Fibroblast of peridontal ligament (primary cell): ENCODE measurements at regions not wholly inside any gene's neighbourhood (a gene's known extent, or its start where the extent isn't known, plus 50 kb on each side); places are given as distances from the start of the nearest gene placed in this dataset.
"Not testable (repeated sequence)": the region's sequence is repeated elsewhere in the genome, so short reads cannot be mapped to it uniquely, and the experiment has no call there.

Experiments used
- DNase-seq: peaks from one replicate; pipeline ENCODE4 v3.0.0-alpha.2; 2010; ENCODE audit errors: extremely low read depth

DNA sequence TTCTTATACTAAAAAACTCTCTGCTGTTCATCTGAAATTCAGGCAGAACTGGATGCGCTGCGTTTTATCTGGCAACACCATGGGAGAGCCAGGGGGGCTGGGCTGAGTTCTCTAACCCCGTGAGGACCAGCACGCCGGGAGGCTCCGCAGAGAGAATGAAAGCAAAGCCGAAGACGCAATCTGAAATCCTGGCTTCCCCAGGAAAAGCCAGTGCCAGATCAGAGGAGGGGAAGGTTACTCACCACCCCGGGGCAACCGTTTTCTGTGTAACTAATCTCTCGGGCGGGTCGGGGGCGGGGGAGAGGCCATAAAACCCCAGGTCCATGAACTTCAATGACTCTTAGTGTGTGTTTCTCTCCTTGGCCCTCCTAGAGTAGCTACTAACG is 99.4 kb downstream of the SHANK2 start:
- DNase-seq: peak; percentile 64

DNA sequence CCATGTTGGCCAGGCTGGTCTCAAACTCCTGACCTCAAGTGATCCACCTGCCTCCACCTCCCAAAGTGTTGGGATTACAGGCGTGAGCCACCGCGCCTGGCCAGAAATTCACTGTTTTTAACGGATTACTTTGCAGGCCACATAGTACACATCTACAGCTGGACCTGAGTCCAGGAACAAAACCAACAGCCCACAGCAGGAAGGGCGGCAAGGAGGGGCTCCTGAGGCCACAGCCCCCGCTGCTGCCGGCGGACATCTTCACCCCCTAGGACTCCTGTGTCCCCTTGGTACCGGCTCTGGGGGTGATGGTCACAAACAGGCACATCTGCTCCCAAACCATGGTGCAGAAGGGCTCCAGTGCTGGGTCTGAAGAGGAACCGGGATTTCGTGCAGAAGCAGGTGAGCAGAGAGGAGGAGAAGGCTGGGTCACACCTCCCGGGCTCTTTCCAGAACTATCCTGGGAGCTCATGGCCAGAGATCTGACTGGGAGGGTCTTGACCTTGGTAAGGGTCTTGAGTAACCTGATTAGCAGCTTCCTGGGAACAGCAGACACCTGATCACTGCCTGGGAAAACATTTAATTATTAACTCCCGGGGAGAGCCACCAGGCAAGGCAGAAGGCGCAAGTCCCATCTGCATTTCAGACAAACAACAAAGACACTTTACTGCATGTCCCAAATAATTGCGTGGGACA is 99.9 kb downstream of the SHANK2 start:
- DNase-seq: not testable (repeated sequence)

DNA sequence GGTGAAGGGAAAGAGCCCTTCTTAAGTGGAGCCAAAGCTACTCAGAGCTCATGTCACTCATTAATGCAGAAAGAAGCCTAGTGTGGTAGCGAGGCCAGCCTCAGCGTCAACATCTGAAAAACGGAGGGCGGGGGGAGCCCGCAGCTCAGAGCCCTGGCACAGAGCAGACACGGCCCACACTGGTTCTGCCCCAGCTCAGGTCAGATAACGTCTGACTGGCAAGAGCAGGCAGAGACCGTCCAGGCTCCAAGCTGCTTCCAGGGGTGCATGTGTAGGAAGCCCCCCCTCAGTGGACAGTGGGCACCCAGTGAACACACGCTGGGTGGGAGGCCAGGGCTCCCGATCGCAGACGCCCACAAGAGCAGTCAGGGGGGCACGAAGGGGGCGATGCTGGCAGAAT is 100.8 kb downstream of the SHANK2 start:
- DNase-seq: no peak

DNA sequence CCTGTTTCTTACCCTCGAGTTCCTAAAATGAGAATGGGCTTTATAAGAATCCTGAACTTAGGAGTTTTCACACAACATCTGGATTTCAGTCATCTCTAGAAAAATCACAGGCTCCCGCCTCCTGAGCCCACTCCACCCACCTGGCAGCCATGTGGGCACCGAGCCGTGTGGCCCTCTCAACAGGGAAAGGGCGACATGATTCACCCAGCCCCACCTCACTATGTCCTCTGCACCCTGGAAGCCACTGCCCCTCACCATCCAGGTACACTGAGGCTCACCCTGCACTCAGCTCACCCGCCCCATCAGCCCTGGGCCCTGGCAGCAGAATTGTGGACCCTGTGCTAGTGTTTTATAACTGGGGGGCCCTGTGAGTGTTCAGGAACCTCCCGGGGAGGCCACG is 101.5 kb downstream of the SHANK2 start:
- DNase-seq: no peak

DNA sequence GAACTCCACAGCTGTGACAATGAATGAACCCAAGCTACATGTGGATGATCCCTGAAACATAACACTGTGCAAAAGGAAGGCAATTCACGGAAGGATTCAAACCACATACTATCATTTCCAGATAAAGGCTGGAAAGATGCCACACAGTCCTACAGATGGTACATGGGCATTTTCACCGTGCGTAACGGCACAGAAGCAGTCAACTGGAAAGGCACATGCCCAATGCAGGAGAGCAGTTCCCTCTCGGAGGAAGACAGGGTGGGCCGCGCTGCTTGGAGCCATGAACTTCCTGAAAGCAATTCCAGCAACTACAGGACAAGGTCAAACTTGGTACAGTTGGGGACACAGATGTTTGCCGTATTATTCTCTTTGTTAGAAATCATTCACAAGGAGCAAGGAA is 103.7 kb downstream of the SHANK2 start:
- no peak for DNase-seq

DNA sequence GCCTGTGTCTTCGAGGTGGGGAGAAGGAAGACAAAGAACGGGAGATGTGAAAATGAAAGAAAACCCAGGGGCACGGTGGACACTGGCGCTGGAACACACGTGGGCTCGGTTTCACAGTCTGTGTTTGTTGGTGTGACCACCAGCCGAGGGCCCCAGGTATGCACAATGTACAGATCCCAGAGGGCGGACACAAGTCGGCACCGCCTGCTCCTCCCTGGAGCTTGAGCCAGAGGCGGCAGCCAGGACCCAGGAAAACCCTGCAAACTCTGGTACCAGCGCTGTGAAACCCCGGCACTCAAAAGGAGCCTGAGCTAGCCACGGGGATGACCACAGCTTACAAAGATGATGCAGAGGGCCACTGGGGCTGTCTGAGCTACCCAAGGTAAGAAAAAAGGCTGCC is 105.0 kb downstream of the SHANK2 start:
- DNase-seq: no peak

DNA sequence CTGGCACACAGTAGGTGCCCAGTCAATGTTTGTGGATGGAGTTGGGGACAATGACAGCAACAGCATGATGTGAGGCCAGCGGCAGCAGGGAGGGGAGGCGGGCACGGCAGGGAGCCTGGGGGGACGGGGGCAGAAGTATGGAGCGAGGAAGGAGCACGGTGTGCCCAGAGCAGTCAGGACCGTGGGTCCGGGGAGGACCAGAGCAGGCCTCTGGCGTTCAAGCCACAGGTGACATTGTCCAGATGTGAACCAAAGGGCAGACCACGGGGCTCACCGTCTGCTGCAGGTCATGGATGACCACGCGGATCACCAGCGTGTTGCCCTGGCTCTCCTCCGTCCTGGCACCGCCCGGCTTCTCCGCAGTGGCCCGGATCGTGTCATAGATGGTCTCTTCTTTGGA is 105.5 kb downstream of the SHANK2 start:
- DNase-seq: no peak

DNA sequence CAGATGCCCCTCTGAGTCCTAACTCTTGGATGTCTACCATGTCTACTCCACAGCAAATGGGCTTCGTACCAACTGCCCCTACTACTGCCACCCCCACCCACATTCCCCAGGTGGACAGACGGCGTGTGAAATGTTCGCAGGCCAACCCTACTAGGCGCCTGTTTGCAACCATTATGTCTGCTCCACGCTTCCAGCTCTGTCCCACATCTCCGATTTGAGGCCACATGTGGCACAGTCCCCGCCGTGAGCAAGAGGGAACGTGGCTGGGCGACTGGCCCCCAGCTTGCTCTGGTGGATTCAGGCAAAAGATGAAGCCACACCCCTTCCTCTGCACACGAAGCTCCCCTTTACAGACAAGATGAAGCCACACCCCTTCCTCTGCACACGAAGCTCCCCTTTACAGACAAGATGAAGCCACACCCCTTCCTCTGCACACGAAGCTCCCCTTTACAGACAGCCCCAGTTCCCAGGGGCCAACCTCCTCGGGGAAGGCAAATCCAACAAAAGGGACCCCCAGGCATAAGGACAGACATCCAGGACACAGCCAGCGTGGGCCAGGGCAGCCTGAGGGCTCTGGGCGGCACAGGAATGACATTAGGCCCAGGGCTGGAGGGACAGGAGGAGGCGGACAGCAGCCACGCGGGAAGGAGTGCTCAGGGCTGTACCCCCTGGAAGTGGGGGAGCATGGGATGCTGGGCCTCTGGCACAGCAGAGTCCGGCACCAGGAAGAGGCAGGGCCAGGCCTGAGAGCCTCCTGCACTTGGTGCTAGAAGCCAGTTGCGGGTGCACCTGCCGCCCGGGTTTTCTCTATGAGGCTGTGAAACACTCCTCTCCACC is 106.2 kb downstream of the SHANK2 start:
- DNase-seq: no peak

DNA sequence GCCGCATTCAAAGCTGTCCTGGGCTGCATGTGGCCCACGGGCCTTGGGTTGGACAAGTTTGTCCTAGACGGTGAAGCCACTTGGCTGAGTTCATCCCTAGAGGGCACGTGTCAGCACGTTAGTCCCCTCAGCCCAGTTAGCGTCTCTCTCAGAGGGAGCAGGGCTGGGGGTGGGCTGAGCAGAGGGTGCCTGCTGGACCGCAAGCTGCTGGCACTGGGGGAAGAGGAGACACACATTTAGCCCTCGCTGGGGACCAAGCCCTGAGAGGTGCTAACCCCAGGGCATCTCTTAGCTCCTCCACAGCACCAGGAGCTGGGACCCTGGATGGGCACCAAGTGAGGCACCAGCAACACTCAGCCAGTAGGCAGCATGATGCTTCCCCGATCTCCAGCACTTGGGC is 107.0 kb downstream of the SHANK2 start:
- DNase-seq: no peak

DNA sequence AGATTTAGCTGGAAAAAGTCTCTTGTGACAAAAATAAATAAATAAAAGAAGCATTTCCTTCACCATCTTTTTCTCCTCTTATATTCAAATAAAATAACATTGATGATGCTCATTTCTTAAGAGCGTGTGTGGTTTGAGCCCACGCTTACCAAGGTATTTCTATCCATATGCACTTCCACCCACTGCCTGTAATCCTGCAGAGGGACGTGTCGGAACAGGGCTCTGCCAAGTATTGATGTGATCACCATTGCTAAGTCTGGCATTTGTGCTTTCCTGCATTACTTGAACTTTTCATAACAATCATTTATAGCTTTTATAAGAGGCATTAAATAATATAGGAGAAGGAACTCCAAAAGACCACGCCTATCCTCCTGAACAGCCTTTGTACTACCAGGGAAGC is 107.6 kb downstream of the SHANK2 start:
- no peak for DNase-seq

DNA sequence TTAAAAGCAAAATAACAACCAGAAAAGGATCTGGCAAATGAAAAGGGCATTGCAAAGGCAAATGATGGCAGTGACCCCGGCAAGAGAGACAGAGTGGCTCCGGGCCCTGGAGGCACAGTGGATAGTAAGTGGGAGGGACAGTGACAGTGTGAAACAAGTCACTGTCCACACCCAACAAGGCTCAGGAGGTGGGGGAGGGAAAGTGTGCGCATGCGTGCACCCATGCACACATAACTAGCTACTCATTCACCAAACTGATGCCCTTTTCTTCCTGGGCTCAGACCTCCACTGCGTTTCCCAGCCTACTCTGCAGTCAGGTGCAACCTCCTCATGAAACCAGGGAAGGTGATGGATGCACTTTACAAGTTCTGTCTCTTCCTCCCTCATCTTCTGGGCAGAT is 108.4 kb downstream of the SHANK2 start:
- DNase-seq: no peak

DNA sequence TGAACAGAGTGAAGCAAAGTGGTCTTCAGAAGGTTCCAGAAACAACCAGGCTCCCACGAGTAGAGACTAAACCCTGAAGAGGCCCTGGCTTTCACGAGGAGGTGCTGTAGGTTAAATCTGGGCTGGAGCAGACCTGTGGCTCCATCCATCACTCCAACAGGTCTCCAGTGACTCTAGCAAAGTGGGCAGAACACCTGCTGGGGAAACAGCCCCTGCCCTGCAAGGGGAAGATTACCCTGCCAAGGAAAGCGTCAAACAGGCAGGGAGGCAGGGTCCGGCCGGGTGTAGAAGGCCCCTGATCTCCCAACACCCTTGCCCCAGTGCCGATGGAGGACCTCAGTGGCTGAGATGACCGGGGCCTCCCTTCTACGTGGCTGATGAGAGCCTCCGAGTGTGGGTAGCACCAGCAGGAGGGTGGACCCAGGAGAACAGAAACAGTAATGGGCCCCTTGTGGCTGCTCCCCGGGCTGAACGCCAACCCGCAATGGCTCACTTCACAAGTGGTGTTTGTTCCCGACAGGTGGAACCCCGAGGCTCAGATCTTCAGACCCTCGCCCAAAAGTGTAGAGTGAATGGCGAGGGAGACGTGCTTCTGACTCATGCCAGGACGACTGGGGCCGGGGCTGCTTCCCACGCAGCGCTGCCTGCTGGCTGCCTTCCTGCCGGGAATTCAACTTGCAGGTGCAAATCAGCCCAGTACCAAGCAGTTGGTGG is 112.0 kb downstream of the SHANK2 start:
- DNase-seq: no peak

DNA sequence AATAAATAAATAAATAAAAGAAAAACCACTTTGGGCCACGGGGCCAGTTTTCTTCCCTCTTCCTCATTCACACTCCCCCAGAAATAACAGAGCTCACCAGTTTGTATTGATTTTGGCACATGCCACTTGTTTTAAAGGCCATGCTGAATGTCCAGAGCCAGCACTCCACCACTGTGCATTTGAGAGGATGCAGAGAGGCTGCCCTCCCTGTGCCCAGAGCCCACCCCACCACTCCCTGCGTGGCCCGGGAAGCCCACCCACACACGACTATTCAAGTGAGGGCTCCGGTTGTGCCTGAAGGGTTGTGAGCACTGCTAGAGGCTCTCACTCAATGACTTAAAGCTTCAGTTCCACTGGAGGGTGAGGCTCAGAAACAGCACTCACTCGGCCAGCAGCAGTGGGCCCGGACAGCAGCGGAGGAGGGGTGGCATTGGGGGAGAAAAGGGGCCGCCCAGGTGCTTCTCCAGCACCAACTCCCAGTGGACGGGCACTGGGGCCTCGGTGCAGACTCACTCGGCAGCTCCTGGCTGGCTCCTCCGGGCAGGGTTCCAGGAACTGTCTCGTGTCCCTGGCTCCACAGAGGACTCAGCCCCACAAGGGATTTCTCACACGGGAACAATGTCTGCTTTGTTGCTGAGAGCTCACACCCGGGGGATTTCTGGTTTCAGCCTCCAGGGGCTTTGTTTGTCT is 112.7 kb downstream of the SHANK2 start:
- DNase-seq: peak; percentile 35

DNA sequence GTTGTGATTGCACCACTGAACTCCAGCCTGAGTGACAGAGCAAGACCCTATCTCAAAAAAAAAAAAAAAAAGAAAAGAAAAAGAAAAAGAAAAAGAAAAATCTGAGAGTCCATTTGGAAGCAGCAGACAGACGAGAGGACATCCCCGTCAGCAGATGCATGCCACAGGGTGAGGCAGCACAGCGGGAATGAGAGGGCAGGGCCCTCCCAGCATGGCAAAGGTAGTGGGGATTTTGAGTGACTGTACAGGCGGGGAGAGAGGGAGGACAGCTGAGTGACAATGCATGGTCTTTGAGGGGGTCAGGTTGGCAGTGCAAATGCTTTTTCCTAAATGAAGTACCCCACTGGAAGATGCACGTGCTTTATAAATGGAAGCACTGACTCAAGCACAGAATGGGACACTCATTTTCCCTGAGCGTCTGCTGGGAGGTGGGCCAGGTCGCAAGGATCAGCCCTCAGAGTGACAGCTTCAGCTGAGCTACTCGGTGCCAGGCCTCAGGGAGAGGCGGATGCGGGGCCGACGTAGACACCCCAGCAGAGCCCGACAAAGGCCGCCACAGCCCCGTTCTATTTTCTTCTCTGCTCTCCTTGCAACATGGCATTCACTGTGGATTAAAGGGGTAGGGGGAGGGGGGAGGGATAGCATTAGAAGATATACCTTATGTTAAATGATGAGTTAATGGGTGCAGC is 113.5 kb downstream of the SHANK2 start:
- DNase-seq: no peak

DNA sequence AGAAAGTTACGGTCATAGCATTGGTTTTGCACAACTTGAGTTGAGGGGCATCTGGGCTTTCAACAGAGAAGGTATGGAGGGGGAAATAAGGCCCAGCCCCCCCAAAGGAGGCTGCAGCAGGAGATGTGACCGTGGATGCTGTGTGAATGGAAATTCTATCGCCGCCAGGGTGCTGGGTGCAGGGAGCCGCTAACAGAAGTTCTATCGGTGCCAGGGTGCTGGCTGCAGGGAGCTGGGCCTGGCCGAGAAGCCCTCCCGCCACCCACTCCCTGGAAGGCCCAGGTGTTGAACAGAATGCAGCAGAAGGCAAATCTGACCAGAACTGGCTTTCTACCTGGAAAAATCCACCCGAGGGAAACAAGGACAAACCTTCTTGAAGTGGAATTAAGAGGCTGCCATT is 115.0 kb downstream of the SHANK2 start:
- DNase-seq: no peak

DNA sequence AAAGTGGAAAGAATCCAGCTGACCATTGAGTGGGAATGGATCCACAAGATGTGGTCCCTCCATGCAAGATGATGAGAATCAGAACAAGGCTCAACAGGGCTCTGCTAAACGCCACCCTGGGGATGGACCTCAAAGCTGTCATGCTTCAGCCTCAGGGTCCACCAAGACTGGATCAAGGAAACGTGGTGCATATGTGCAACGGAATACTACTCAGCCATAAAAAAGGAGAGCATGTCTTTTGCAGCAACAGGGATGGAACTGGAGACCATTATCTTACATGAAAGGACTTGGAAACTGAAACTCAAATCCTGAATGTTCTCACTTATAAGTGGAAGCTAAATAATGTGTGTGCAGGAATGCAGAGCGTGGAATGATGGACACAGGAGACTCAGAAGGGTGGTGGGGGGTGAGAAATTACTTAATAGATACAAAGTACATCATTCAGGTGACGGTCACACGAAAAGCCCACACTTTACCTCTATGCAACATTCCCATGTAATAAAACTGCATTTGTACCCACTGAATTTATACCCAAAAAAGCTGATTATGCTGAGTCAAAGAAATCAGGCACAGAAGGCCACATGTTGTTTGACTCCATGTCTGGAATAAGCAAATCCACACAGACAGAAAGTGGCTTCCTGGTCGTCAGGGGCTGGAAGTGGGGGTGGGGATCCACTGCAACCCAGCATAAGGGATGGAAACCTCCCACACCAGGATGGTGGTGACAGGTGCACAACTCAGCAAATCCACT is 116.1 kb downstream of the SHANK2 start:
- no peak for DNase-seq

DNA sequence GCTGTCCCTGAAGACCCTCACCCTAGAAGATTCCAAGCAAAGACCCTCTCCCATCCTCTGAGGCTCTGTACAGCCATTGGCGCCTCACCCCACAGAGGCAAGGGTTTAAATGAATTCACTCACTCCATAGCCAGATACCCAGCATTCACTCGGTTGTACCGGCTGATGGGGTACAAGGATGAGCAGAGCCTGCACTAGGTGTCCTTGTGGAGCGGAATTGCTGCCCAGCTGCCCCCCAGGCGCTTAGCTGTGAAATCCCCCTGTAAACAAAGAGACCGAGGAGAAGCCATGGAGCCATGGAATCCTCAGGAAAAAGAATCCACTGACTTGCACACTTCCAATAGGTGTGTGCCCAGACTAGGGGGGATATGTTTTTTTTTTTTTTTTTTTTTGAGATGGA is 117.3 kb downstream of the SHANK2 start:
- DNase-seq: no peak

DNA sequence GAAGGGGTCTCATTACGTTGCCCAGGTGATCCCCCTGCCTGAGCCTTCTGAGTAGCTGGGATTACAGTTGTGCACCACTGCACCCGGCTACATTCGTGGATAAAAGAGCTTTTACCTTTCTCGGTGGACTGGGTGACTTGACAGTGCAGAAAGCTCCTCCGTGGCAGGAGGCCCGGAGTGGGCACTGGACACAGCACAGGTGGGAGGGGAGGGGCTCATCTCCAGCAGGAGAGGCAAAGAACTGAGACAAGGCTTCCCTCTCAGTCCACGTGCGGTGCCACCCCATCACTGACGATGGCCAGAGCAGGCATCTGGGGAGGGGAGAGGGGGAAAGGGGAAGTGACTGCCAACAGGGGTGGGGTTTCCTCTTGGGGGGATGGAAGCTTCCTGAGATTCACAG is 118.4 kb downstream of the SHANK2 start:
- DNase-seq: no peak

DNA sequence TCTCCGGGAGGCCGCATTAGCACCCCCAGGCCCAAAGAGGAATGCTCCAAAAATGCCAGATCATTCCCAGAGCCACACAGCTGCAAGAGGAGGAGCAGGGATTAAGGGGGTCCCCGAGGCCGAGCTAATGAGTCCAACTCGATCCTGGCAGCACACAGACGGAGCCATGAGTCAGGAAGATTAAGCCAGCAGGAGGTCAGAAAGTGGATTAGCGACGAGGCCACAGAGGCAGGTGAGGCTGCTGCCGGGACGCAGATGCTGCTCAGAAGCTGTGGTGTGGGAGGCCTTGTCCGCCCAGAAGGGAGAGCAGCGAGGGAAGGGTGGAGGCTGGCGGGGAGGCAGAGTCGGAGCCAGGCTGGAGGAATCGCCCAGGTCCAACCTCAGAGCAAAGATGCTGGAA is 120.5 kb downstream of the SHANK2 start:
- DNase-seq: no peak

DNA sequence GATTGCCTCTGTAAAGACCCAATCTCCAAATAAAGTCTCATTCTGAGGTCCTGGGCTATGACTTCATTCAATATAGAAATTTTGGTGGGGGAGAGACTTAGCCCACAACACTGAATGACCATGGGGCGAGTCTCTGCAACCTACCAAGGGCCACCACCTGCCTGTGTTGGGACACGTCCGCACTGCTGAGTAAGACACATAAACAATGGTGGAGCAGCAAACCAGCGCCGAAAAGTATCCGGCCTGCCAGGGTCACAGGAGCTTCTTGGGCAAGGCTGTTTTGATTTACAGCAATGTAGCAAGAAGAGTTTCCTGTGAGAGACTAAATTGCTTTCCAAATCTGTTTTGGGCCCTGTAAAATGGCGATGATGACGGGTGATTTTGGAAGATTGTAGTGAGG is 122.3 kb downstream of the SHANK2 start:
- no peak for DNase-seq

DNA sequence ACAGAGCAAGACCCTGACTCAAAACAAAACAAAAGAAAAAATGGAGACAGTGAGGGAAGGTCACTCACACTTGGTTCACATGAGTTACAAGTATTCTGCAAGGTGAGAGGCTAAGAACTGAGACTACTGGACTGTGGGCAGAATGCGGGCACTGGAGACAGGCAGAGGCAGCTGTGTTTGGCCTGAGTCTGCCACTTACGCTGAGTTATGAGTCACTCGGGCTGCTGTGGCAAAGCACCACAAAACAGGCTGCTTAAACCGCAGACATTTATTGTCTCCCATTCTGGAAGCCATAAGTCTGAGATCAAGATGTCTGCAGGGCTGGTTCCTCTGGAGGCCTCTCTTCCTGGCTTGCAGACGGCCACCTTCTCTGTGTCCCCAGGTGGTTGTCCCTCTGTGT is 122.8 kb downstream of the SHANK2 start:
- DNase-seq: peak; percentile 51
